HEK293T (cell line): ENCODE measurements at regions not wholly inside any gene's neighbourhood (a gene's known extent, or its start where the extent isn't known, plus 50 kb on each side); places are given as distances from the start of the nearest gene placed in this dataset.

Source experiments
- CTCF ChIA-PET: fragments of 350-600 bp; formaldehyde crosslinking; extraction: SDS; loops from one replicate; lab custom pipeline; 2021; ENCODE audit warnings: antibody characterized with exemption, inconsistent platforms; lab: Yijun Ruan, JAX
- POLR2A ChIA-PET: fragments of 350-600 bp; formaldehyde crosslinking; extraction: SDS; loops from one replicate; lab custom pipeline; 2020; ENCODE audit warnings: antibody characterized with exemption, inconsistent platforms; lab: Yijun Ruan, JAX
- DNase-seq: peaks from one replicate; pipeline ENCODE4 v3.0.0; 2012; ENCODE audit warnings: mixed read lengths; ENCODE audit errors: extremely low spot score
- ARNT ChIP-seq: fragments of 450-650 bp; IDR thresholded peaks from 2 replicates; pipeline ENCODE4 v1.6.1; 2017; ENCODE audit warnings: mild to moderate bottlenecking
- BHLHE40 ChIP-seq: fragments of 450-650 bp; IDR thresholded peaks from 2 replicates; pipeline ENCODE4 v1.6.1; 2016; ENCODE audit warnings: mild to moderate bottlenecking, moderate library complexity, borderline replicate concordance
- CTBP1 ChIP-seq: fragments of 450-650 bp; IDR thresholded peaks from 2 replicates; pipeline ENCODE4 v1.6.1; 2016; ENCODE audit warnings: borderline replicate concordance
- ELF4 ChIP-seq: fragments of 450-650 bp; IDR thresholded peaks from 2 replicates; pipeline ENCODE4 v1.6.1; 2017; ENCODE audit warnings: antibody characterized with exemption
- FOXA1 ChIP-seq: fragments of 450-650 bp; IDR thresholded peaks from 2 replicates; pipeline ENCODE4 v1.6.1; 2016; ENCODE audit warnings: mild to moderate bottlenecking
- FOXK2 ChIP-seq: fragments of 450-650 bp; IDR thresholded peaks from 2 replicates; pipeline ENCODE4 v1.6.1; 2016; ENCODE audit warnings: mild to moderate bottlenecking
- FOXM1 ChIP-seq: fragments of 450-650 bp; IDR thresholded peaks from 2 replicates; pipeline ENCODE4 v1.6.1; 2017; ENCODE audit warnings: mild to moderate bottlenecking, borderline replicate concordance
- HDGF ChIP-seq: fragments of 450-650 bp; IDR thresholded peaks from 2 replicates; pipeline ENCODE4 v1.6.1; 2017; ENCODE audit warnings: antibody characterized with exemption, borderline replicate concordance
- L3MBTL2 ChIP-seq: fragments of 450-650 bp; conservative IDR thresholded peaks from 2 replicates; pipeline ENCODE4 v1.6.1; 2016; ENCODE audit warnings: mild to moderate bottlenecking
- LEF1 ChIP-seq: fragments of 450-650 bp; IDR thresholded peaks from 2 replicates; pipeline ENCODE4 v1.6.1; 2017; ENCODE audit warnings: mild to moderate bottlenecking, borderline replicate concordance
- NFRKB ChIP-seq: fragments of 450-650 bp; IDR thresholded peaks from 2 replicates; pipeline ENCODE4 v1.6.1; 2016; ENCODE audit warnings: mild to moderate bottlenecking, moderate library complexity
- PKNOX1 ChIP-seq: fragments of 450-650 bp; IDR thresholded peaks from 2 replicates; pipeline ENCODE4 v1.6.1; 2016
- SP1 ChIP-seq: fragments of 450-650 bp; IDR thresholded peaks from 2 replicates; pipeline ENCODE4 v1.6.1; 2017
- SUZ12 ChIP-seq: fragments of 450-650 bp; IDR thresholded peaks from 2 replicates; pipeline ENCODE4 v1.6.1; 2016; ENCODE audit warnings: mild to moderate bottlenecking
- TARDBP ChIP-seq: fragments of 450-650 bp; IDR thresholded peaks from 2 replicates; pipeline ENCODE4 v1.6.1; 2016
- ZNF384 ChIP-seq: fragments of 450-650 bp; IDR thresholded peaks from 2 replicates; pipeline ENCODE4 v1.6.1; 2016

GRCh38 chr6:81475646-81476045, 276.8 kb downstream of the TENT5A start:
- TF ChIP-seq FOXK2 (no peak), FOXM1 (no peak), SUZ12 (no peak)
- DNase-seq = no peak
- ChIA-PET CTCF (no interaction called here), POLR2A (no interaction called here)

GRCh38 chr6:81465859-81466258, 286.6 kb downstream of the TENT5A start:
- POLR2A ChIA-PET = no interaction called here
- CTCF ChIA-PET = no interaction called here
- no peak for DNase-seq
- TF ChIP-seq ARNT (no peak), SUZ12 (no peak), TARDBP (no peak), SP1 (no peak), ELF4 (no peak), FOXA1 (no peak), FOXK2 (no peak), ZNF384 (no peak), PKNOX1 (no peak), FOXM1 (no peak), LEF1 (no peak), BHLHE40 (no peak), L3MBTL2 (no peak)

- ChIA-PET POLR2A (no interaction called here), CTCF (no interaction called here)
These were observed 296.1 kb downstream of the TENT5A start for GRCh38 chr6:81456416-81456815.

GRCh38 chr6:81455641-81456040, 296.8 kb downstream of the TENT5A start:
- TF ChIP-seq FOXM1 (no peak), CTBP1 (no peak), HDGF (no peak), TARDBP (no peak), LEF1 (no peak), ELF4 (no peak), FOXA1 (no peak), SUZ12 (no peak), FOXK2 (no peak)
- CTCF ChIA-PET = no interaction called here
- POLR2A ChIA-PET = no interaction called here
- no peak for DNase-seq

More at GRCh38 chr6:81456416-81456815, 296.1 kb downstream of the TENT5A start:
- no peak for DNase-seq
- TF ChIP-seq NFRKB = no peak
- TF ChIP-seq ARNT = no peak
- no peak for TF ChIP-seq ZNF384
- TF ChIP-seq PKNOX1 = no peak
- TF ChIP-seq ELF4 = no peak

GRCh38 chr6:81451787-81452186, 300.7 kb downstream of the TENT5A start:
- DNase-seq = peak; percentile 6
- CTCF ChIA-PET = no interaction called here
- TF ChIP-seq HDGF (no peak), SP1 (no peak), CTBP1 (no peak), NFRKB (no peak), FOXM1 (no peak), FOXK2 (no peak), L3MBTL2 (no peak), ELF4 (no peak), BHLHE40 (no peak), LEF1 (no peak), ZNF384 (no peak), SUZ12 (no peak), PKNOX1 (no peak)
- POLR2A ChIA-PET = no interaction called here

- ChIA-PET CTCF (no interaction called here), POLR2A (no interaction called here)
- no peak for DNase-seq
- TF ChIP-seq NFRKB (no peak), FOXA1 (no peak), SUZ12 (no peak), TARDBP (no peak), FOXM1 (no peak), ELF4 (no peak), ARNT (no peak), L3MBTL2 (no peak)
These were observed 302.3 kb downstream of the TENT5A start for GRCh38 chr6:81450180-81450579.

- TF ChIP-seq CTBP1 (no peak), NFRKB (no peak), ELF4 (no peak), FOXK2 (no peak), TARDBP (no peak), FOXA1 (no peak), L3MBTL2 (no peak), LEF1 (no peak), PKNOX1 (no peak)
- CTCF ChIA-PET = no interaction called here
- DNase-seq = no peak
- POLR2A ChIA-PET = no interaction called here
These were observed 306.0 kb downstream of the TENT5A start for GRCh38 chr6:81446509-81446908.
